OCI-LY7 (cell line): ENCODE measurements at regions not wholly inside any gene's neighbourhood (a gene's known extent, or its start where the extent isn't known, plus 50 kb on each side); places are given as distances from the start of the nearest gene placed in this dataset.
"Not testable (repeated sequence)": the region's sequence is repeated elsewhere in the genome, so short reads cannot be mapped to it uniquely, and the experiment has no call there.

Source experiments
- CTCF ChIP-seq: fragments of 200-600 bp; sonication (generic); conservative IDR thresholded peaks from 2 replicates; pipeline ENCODE4 v1.5.1; 2014; ENCODE audit warnings: mild to moderate bottlenecking, antibody characterized with exemption, low read length, moderate library complexity, mixed read lengths
- EZH2phosphoT487 ChIP-seq: fragments of 200-600 bp; sonication (generic); IDR thresholded peaks from 2 replicates; pipeline ENCODE4 v1.6.1; 2018; ENCODE audit warnings: low read depth, borderline replicate concordance, mild to moderate bottlenecking, mixed run types, antibody characterized with exemption, low read length, moderate library complexity, mixed read lengths

GRCh38 chr12:67555075-67555717 is 93.3 kb upstream of the DYRK2 start:
- not testable (repeated sequence) for TF ChIP-seq EZH2phosphoT487, CTCF
